HK-2 (cell line): ENCODE measurements at regions not wholly inside any gene's neighbourhood (a gene's known extent, or its start where the extent isn't known, plus 50 kb on each side); places are given as distances from the start of the nearest gene placed in this dataset.
"Not testable (repeated sequence)": the region's sequence is repeated elsewhere in the genome, so short reads cannot be mapped to it uniquely, and the experiment has no call there.

Experiments
- DNase-seq: peaks from one replicate; pipeline ENCODE4 v3.0.0-alpha.2; 2018; ENCODE audit not compliant: unreplicated experiment

GRCh38 chr6:141394125-141394536, 738.6 kb upstream of the GJE1 start:
- DNase-seq, result no peak

- no peak for DNase-seq
Measured at GRCh38 chr6:141393405-141394124, 739.2 kb upstream of the GJE1 start.

GRCh38 chr6:141391135-141391534, 741.6 kb upstream of the GJE1 start:
- DNase-seq, result not testable (repeated sequence)

DNA sequence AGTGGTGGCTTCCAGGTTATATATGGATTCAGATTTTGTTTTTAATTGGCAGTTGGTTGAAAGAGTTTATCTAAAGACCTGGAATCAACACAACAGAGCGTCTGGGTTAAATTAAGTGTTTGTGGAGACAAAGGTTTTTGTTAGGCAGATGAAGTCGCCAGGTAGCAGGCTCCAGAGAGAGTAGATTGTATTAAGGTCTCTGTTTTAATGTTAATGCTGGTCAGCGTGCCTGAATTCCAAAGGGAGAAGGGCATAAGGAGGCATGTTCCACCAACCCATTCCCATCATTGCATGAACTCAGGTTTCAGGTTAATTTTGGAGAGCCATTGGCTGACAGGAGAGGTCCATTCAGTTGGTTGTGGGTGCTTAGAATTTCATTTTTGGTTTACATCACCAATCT, 744.1 kb upstream of the GJE1 start:
- no peak for DNase-seq

GRCh38 chr6:141370438-141370837, 762.3 kb upstream of the GJE1 start:
- no peak for DNase-seq

DNA sequence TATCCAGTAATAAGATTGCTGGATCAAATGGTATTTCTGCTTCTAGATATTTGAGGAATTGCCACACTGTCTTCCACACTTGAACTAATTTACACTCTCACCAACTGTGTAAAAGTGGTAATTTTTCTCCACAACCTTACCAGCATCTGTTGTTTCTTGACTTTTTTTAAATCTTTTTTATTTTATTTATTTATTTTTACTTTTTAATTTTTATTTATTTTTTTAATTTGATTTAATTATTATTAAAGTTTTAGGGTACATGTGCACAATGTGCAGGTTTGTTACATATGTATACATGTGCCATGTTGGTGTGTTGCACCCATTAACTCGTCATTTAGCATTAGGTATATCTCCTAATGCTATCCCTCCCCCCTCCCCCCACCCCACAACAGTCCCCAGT, 765.9 kb upstream of the GJE1 start:
- not testable (repeated sequence) for DNase-seq

GRCh38 chr6:141364694-141365093, 768.0 kb upstream of the GJE1 start:
- no peak for DNase-seq

DNA sequence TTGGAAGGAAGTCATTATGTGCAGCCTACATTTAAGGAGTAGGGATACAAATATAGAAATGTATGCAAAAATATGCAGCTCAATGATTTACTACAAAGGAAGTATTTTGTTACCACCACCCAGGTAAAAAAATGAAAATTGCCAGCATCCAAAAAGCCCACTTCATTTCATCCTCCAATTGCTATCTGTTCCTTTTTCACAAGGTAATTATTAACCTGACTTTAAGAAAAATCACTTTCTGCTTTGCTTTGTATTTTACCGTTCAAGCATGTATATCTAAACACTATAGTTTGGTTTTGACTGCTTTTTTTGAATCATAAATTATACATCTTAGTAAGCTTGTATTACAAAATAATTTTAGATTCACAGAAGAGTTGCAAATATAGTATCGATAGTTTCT, 768.5 kb upstream of the GJE1 start:
- DNase-seq, result no peak

GRCh38 chr6:141361559-141361958, 771.2 kb upstream of the GJE1 start:
- DNase-seq, result no peak

GRCh38 chr6:141359953-141360352, 772.8 kb upstream of the GJE1 start:
- DNase-seq, result no peak

- DNase-seq, result no peak
Measured at GRCh38 chr6:141354191-141354955, 778.4 kb upstream of the GJE1 start.

- DNase-seq, result no peak
Measured at GRCh38 chr6:141351721-141352120, 781.0 kb upstream of the GJE1 start.

GRCh38 chr6:141349710-141350109, 783.0 kb upstream of the GJE1 start:
- DNase-seq, result no peak

GRCh38 chr6:141347906-141348492, 784.7 kb upstream of the GJE1 start:
- DNase-seq, result no peak

GRCh38 chr6:141347086-141347485, 785.6 kb upstream of the GJE1 start:
- no peak for DNase-seq

DNA sequence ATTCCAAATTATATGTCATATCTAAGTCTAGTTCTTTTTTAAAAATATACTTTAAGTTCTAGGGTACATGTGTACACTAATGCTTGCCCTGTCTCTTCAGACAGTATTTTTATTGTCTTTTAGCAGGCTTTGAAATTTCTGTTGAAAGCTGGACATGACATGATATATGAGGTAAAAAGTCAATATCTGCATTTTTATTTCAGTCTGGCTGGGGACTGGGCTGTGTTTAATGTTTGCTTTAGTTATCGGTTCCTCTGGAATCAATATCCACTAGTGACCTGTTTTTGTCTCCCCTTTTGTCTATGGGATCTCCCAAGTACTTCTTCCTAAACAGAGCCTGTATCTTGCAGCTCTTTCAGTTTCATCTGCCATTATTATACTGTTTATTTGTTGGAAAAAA, 786.2 kb upstream of the GJE1 start:
- no peak for DNase-seq

GRCh38 chr6:141337191-141337590, 795.5 kb upstream of the GJE1 start:
- DNase-seq, result no peak

- DNase-seq, result no peak
Measured at GRCh38 chr6:141335477-141336273, 797.0 kb upstream of the GJE1 start.

DNA sequence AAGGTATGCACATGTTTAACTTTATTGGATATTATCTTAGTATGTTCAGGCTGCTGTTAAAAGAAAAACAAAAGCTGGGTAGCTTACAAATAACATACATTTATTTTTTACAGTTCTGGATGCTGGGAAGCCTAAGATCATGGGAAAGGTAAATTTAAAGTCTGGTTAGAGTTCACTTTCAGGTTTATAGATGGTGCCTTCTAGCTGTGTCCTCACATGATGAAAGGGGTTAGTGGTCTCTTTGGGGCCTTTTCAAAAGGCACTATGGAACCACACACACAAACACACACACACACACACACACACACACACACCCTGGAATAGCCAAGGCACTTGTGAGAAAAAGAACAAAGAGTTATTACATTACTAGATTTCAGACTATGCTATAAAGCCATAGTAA, 805.8 kb upstream of the GJE1 start:
- no peak for DNase-seq

- peak; percentile 38 for DNase-seq
Measured at GRCh38 chr6:141326426-141326825, 806.3 kb upstream of the GJE1 start.

DNA sequence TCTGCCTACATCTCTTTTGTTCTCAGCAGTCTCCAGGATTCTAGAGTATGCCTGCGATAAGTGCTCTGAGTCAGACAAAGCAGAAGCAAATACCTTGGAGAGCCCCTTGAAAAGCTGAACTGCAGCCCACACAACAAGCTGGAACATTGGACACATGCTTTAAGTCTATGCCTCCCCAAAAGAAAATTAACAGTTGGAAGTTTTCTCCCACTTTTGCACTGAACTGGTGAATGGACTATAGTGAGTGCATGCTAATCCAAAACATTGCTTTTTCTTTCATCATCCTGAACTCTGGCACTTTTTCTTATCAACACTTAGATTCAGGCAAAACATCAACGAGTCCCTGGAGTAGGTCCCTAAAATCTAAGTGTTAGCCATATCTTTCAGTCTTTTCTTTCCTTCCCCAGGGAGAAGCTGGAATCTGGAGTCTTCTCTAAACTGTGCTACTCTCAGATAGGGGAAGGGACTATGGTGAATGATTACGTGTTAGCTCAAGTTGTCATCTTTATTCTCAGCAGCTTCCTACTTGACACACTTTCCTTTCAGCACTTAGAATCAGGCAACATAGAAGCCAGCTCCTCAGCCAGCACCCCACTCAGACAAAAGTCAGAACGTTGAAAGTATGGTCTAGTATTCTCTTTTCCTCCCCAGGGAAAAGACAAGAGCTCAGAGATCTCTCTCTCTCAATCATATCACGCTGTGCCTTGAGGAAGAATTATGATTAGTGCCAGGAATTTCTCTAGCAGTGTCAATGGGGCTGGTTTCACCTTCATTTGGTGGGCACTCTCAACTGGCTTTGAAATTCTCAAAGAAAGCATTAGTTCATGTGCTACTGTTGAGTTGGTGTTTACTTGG, 811.0 kb upstream of the GJE1 start:
- DNase-seq, result no peak
